ENCODE measurements at regions not wholly inside any gene's neighbourhood (a gene's known extent, or its start where the extent isn't known, plus 50 kb on each side); places are given as distances from the start of the nearest gene placed in this dataset.

GRCh38 chr5:21398511-21398910 lies 1410.5 kb upstream of the CDH18 start:
- ChIA-PET POLR2A (no interaction called here), CTCF (no interaction called here)
- FAIRE-seq (no peak), DNase-seq (ENCODE audit: low read depth, low spot score) (no peak)
- Histone ChIP-seq H3K36me3 (ENCODE audit: control insufficient read depth in 2 of 2, extremely low read depth in 1 of 2, insufficient read depth in 2 of 2, low read length in 2 of 2) (no peaks in the 10 kb centered on the region), H2AFZ (ENCODE audit: low read depth, low read length) (no peak overlapping the region), H3K27ac (ENCODE audit: insufficient read depth, low read depth, low read length) (no peak overlapping the region), H3K9me3 (replicated peaks; ENCODE audit: control insufficient read depth, insufficient read depth, low read length) (no peaks in the 10 kb centered on the region), H3K4me3 (replicated peaks in 1 of 3; ENCODE audit: insufficient read depth in 1 of 3, low read depth in 1 of 3, low read length in 3 of 3) (no peak overlapping the region), H3K27me3 (ENCODE audit: control insufficient read depth in 2 of 2, insufficient read depth in 2 of 2, low read length in 2 of 2) (no peaks in the 10 kb centered on the region), H3K9ac (replicated peaks; ENCODE audit: extremely low read depth, insufficient read depth, low read length) (no peak overlapping the region), H3K9me1 (replicated peaks; ENCODE audit: control insufficient read depth, extremely low read depth, insufficient read depth, low read length) (no peaks in the 10 kb centered on the region), H3K4me1 (ENCODE audit: control insufficient read depth, extremely low read depth, insufficient read depth, low read length) (no peaks in the 10 kb centered on the region), H3K79me2 (ENCODE audit: control insufficient read depth, insufficient read depth, low read length) (no peaks in the 10 kb centered on the region), H4K20me1 (replicated peaks; ENCODE audit: control insufficient read depth, extremely low read depth, insufficient read depth, low read length) (no peaks in the 10 kb centered on the region), H3K4me2 (ENCODE audit: insufficient read depth, low read length) (no peak overlapping the region)
- TF ChIP-seq POLR2AphosphoS5 (IDR thresholded peaks at IDR 0.05; ENCODE audit: insufficient read depth, low read depth, low read length) (no peak), CTCF (IDR thresholded peaks at IDR 0.05; ENCODE audit: extremely low read depth in 1 of 2, insufficient read depth in 1 of 2, low read depth in 1 of 2, low read length in 2 of 2) (no peak), FOS (IDR thresholded peaks at IDR 0.05; ENCODE audit: borderline replicate concordance, insufficient read depth, low read length) (no peak), JUN (IDR thresholded peaks at IDR 0.05; ENCODE audit: borderline replicate concordance, insufficient read depth, insufficient read length, low read depth) (no peak), MAX (IDR thresholded peaks at IDR 0.05; ENCODE audit: insufficient read depth, insufficient read length) (no peak), POLR2A (IDR thresholded peaks at IDR 0.05; ENCODE audit: low read depth, low read length) (no peak), EZH2 (IDR thresholded peaks at IDR 0.05; ENCODE audit: borderline replicate concordance, low read depth, low read length, severe bottlenecking) (no peak), GATA2 (IDR thresholded peaks at IDR 0.05; ENCODE audit: insufficient read depth, insufficient read length, low read depth, low read length) (no peak), MYC (IDR thresholded peaks at IDR 0.05; ENCODE audit: low read depth, low read length) (no peak)
- intact Hi-C loops (cut with micrococcal nuclease) (no loop called here), dilution Hi-C loops (cut with MboI; ENCODE audit: extremely low pct_ligation_motif_present, low sequenced_read_pairs) (no loop called here)
- no TSS peak for BruUV-seq (replicated peaks)

Measured in endothelial cell of umbilical vein (primary cell).